Kasumi-1 (cell line): ENCODE measurements at regions not wholly inside any gene's neighbourhood (a gene's known extent, or its start where the extent isn't known, plus 50 kb on each side); places are given as distances from the start of the nearest gene placed in this dataset.

Experiments
- DNase-seq, 2 experiments: peaks; one replicate each; lab custom pipeline; 2025; lab: John Stamatoyannopoulos, UW

- DNase-seq: no peak
Measured at GRCh38 chr10:128421371-128422160, 295.3 kb upstream of the MKI67 start.

- no peak for DNase-seq
Measured at GRCh38 chr10:128422190-128422589, 296.0 kb upstream of the MKI67 start.

- no peak for DNase-seq
Measured at GRCh38 chr10:128422999-128423398, 296.8 kb upstream of the MKI67 start.

GRCh38 chr10:128429321-128429720 is 303.1 kb upstream of the MKI67 start:
- DNase-seq: no peak

- no peak for DNase-seq
Measured at GRCh38 chr10:128429835-128430513, 303.8 kb upstream of the MKI67 start.

GRCh38 chr10:128431083-128431482 is 304.9 kb upstream of the MKI67 start:
- no peak for DNase-seq

GRCh38 chr10:128431506-128431905 is 305.3 kb upstream of the MKI67 start:
- DNase-seq: no peak

GRCh38 chr10:128432011-128432410 is 305.8 kb upstream of the MKI67 start:
- no peak for DNase-seq

GRCh38 chr10:128432423-128432822 is 306.2 kb upstream of the MKI67 start:
- no peak for DNase-seq

- no peak for DNase-seq
Measured at GRCh38 chr10:128435811-128436210, 309.6 kb upstream of the MKI67 start.

GRCh38 chr10:128437786-128438345 is 311.6 kb upstream of the MKI67 start:
- DNase-seq: no peak

GRCh38 chr10:128438417-128439063 is 312.3 kb upstream of the MKI67 start:
- no peak for DNase-seq

- no peak for DNase-seq
Measured at GRCh38 chr10:128440513-128441160, 314.4 kb upstream of the MKI67 start.

GRCh38 chr10:128443925-128444518 is 317.8 kb upstream of the MKI67 start:
- no peak for DNase-seq

- no peak for DNase-seq
Measured at GRCh38 chr10:128448796-128449195, 322.6 kb upstream of the MKI67 start.

GRCh38 chr10:128451879-128452278 is 325.7 kb upstream of the MKI67 start:
- DNase-seq: no peak

GRCh38 chr10:128456271-128456670 is 330.0 kb upstream of the MKI67 start:
- DNase-seq: no peak

- no peak for DNase-seq
Measured at GRCh38 chr10:128457136-128457535, 330.9 kb upstream of the MKI67 start.

GRCh38 chr10:128461991-128462390 is 335.8 kb upstream of the MKI67 start:
- no peak for DNase-seq

- no peak for DNase-seq
Measured at GRCh38 chr10:128462844-128463243, 336.6 kb upstream of the MKI67 start.

- peak in 1 of 2 experiments; percentile 3 for DNase-seq
Measured at GRCh38 chr10:128463991-128464760, 338.0 kb upstream of the MKI67 start.
